Fibroblast of peridontal ligament (primary cell): ENCODE measurements at regions not wholly inside any gene's neighbourhood (a gene's known extent, or its start where the extent isn't known, plus 50 kb on each side); places are given as distances from the start of the nearest gene placed in this dataset.
"Not testable (repeated sequence)": the region's sequence is repeated elsewhere in the genome, so short reads cannot be mapped to it uniquely, and the experiment has no call there.

ENCODE experiments used
- DNase-seq: peaks from one replicate; pipeline ENCODE4 v3.0.0-alpha.2; 2010; ENCODE audit errors: extremely low read depth

- peak; percentile 25 for DNase-seq
Measured at GRCh38 chr11:44361813-44362212, 51.9 kb upstream of the ALX4 start.

GRCh38 chr11:44363116-44363515 lies 53.2 kb upstream of the ALX4 start:
- peak; percentile 17 for DNase-seq

- no peak for DNase-seq
Measured at GRCh38 chr11:44364596-44364995, 54.7 kb upstream of the ALX4 start.

- no peak for DNase-seq
Measured at GRCh38 chr11:44365616-44366015, 55.7 kb upstream of the ALX4 start.

GRCh38 chr11:44366026-44366425 lies 56.1 kb upstream of the ALX4 start:
- DNase-seq = no peak

- DNase-seq = no peak
Measured at GRCh38 chr11:44366741-44367140, 56.8 kb upstream of the ALX4 start.

GRCh38 chr11:44367452-44367851 lies 57.5 kb upstream of the ALX4 start:
- DNase-seq = no peak

- DNase-seq = no peak
Measured at GRCh38 chr11:44368886-44369285, 58.9 kb upstream of the ALX4 start.

GRCh38 chr11:44371042-44371441 lies 61.1 kb upstream of the ALX4 start:
- not testable (repeated sequence) for DNase-seq

GRCh38 chr11:44371706-44372105 lies 61.8 kb upstream of the ALX4 start:
- DNase-seq = no peak

- DNase-seq = no peak
Measured at GRCh38 chr11:44372989-44373388, 63.0 kb upstream of the ALX4 start.

- DNase-seq = no peak
Measured at GRCh38 chr11:44374001-44374400, 64.1 kb upstream of the ALX4 start.

GRCh38 chr11:44376423-44376822 lies 66.5 kb upstream of the ALX4 start:
- no peak for DNase-seq

GRCh38 chr11:44377121-44377520 lies 67.2 kb upstream of the ALX4 start:
- DNase-seq = no peak

- DNase-seq = no peak
Measured at GRCh38 chr11:44377914-44378321, 68.0 kb upstream of the ALX4 start.

- no peak for DNase-seq
Measured at GRCh38 chr11:44379141-44380008, 69.4 kb upstream of the ALX4 start.

GRCh38 chr11:44380009-44380313 lies 70.0 kb upstream of the ALX4 start:
- no peak for DNase-seq

- no peak for DNase-seq
Measured at GRCh38 chr11:44380820-44381219, 70.9 kb upstream of the ALX4 start.

- no peak for DNase-seq
Measured at GRCh38 chr11:44381261-44381660, 71.3 kb upstream of the ALX4 start.

- no peak for DNase-seq
Measured at GRCh38 chr11:44382118-44382517, 72.2 kb upstream of the ALX4 start.

GRCh38 chr11:44382656-44383240 lies 72.8 kb upstream of the ALX4 start:
- DNase-seq = no peak

- no peak for DNase-seq
Measured at GRCh38 chr11:44383246-44383645, 73.3 kb upstream of the ALX4 start.

GRCh38 chr11:44387415-44387814 lies 77.5 kb upstream of the ALX4 start:
- DNase-seq = no peak

GRCh38 chr11:44387825-44388224 lies 77.9 kb upstream of the ALX4 start:
- DNase-seq = no peak
